OCI-LY3 (cell line): ENCODE measurements at regions not wholly inside any gene's neighbourhood (a gene's known extent, or its start where the extent isn't known, plus 50 kb on each side); places are given as distances from the start of the nearest gene placed in this dataset.

Experiments
- CTCF ChIP-seq: fragments of 200-600, 300-600 bp; sonication (generic); IDR thresholded peaks from 2 replicates; pipeline ENCODE4 v1.5.1; 2014; ENCODE audit warnings: antibody characterized with exemption, low read length, low read depth
- EZH2phosphoT487 ChIP-seq: fragments of 200-600 bp; shearing (Covaris generic); IDR thresholded peaks from 2 replicates; pipeline ENCODE4 v1.6.1; 2018; ENCODE audit warnings: antibody characterized with exemption, mixed run types, low read depth

DNA sequence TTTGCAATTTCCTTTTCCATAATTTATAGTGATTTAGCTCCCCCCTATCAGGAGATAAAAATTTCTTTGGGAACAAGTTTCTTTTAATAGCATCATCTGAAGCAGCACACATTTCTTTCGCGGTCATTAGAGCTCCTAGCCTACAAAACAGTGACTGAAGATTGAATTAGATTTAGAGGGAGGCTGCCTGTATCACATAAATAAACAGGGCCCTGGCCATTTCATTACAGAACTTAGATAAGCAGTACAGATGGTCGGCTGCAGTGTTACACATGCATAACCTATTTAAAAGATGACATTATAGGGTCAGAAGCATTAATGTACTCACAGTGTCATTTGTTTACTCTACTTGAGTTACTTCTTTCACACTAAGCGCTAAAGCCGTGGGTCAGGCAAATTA lies 81.4 kb upstream of the SLC25A26 start:
- TF ChIP-seq CTCF (no peak), EZH2phosphoT487 (no peak)
